SU-DHL-6 (cell line): ENCODE measurements at regions not wholly inside any gene's neighbourhood (a gene's known extent, or its start where the extent isn't known, plus 50 kb on each side); places are given as distances from the start of the nearest gene placed in this dataset.

Source experiments
- H2AFZ ChIP-seq: fragments of 200-600 bp; sonication (generic); 2 replicates; pipeline ENCODE4 v1.6.1; 2014; ENCODE audit warnings: low read depth, mild to moderate bottlenecking, moderate library complexity, mixed read lengths, antibody characterized with exemption, low read length; ENCODE audit not compliant: severe bottlenecking
- H3F3A ChIP-seq: fragments of 200-600 bp; shearing (Covaris generic); 2 replicates; pipeline ENCODE4 v1.6.0; 2016; ENCODE audit warnings: antibody characterized with exemption, mild to moderate bottlenecking; ENCODE audit not compliant: insufficient read depth
- H3K27ac ChIP-seq: fragments of 200-600 bp; sonication (generic); 2 replicates; pipeline ENCODE4 v1.5.1; 2016; ENCODE audit warnings: low read depth, mild to moderate bottlenecking, low read length, moderate library complexity, mixed read lengths
- H3K27me3 ChIP-seq: fragments of 200-600 bp; sonication (generic), shearing (Covaris generic); 2 replicates; pipeline ENCODE4 v1.6.0; 2014; ENCODE audit warnings: mild to moderate bottlenecking, low read length
- H3K36me3 ChIP-seq: fragments of 200-600 bp; sonication (generic); 2 replicates; pipeline ENCODE4 v1.6.1; 2014; ENCODE audit warnings: mild to moderate bottlenecking, low read length, mixed read lengths
- H3K4me2 ChIP-seq: fragments of 300-600, 200-600 bp; shearing (Covaris generic), sonication (generic); 2 replicates; pipeline ENCODE4 v1.6.0; 2014; ENCODE audit warnings: low read length, low read depth, mild to moderate bottlenecking; ENCODE audit not compliant: poor library complexity, severe bottlenecking
- H3K4me3 ChIP-seq: fragments of 200-600 bp; sonication (generic); 2 replicates; pipeline ENCODE4 v1.5.1; 2014; ENCODE audit warnings: antibody characterized with exemption, low read length, mild to moderate bottlenecking, mixed read lengths; ENCODE audit not compliant: insufficient read depth, poor library complexity, severe bottlenecking
- H3K79me2 ChIP-seq: fragments of 200-600 bp; sonication (generic); 2 replicates; pipeline ENCODE4 v1.6.1; 2014; ENCODE audit warnings: mild to moderate bottlenecking, low read length, moderate library complexity; ENCODE audit not compliant: insufficient read depth
- H3K9ac ChIP-seq: fragments of 200-600 bp; sonication (generic); 2 replicates; pipeline ENCODE4 v1.7.0; 2014; ENCODE audit warnings: mild to moderate bottlenecking, low read length
- H3K9me2 ChIP-seq: fragments of 200-600 bp; sonication (generic); replicated peaks from 2 replicates; pipeline ENCODE4 v1.6.1; 2014; ENCODE audit warnings: low read length; ENCODE audit not compliant: insufficient read depth
- H3K9me3 ChIP-seq: fragments of 200-600 bp; sonication (generic); 2 replicates; pipeline ENCODE4 v1.6.1; 2014; ENCODE audit warnings: low read length, mixed read lengths; ENCODE audit not compliant: insufficient read depth
- H4K20me1 ChIP-seq: fragments of 200-600 bp; sonication (generic); 2 replicates; pipeline ENCODE4 v1.6.1; 2014; ENCODE audit warnings: low read depth, mild to moderate bottlenecking, antibody characterized with exemption, low read length, moderate library complexity, mixed read lengths
- CTCF ChIP-seq: fragments of 200-600 bp; sonication (generic); IDR thresholded peaks from one replicate; pipeline ENCODE4 v1.5.1; 2017; ENCODE audit warnings: antibody characterized with exemption, mild to moderate bottlenecking, low read length, moderate library complexity; ENCODE audit not compliant: insufficient read depth, poor library complexity, severe bottlenecking
- EZH2phosphoT487 ChIP-seq: fragments of 200-600 bp; sonication (generic), shearing (Covaris generic); conservative IDR thresholded peaks from 2 replicates; pipeline ENCODE4 v1.6.1; 2018; ENCODE audit warnings: mild to moderate bottlenecking, antibody characterized with exemption, low read length, moderate library complexity, mixed read lengths

GRCh38 chr14:44742202-44742601, 219.5 kb downstream of the KLHL28 start:
- Histone ChIP-seq H3K9me2 (no peaks in the 10 kb centered on the region), H3K4me3 (no peak overlapping the region), H3K79me2 (no peaks in the 10 kb centered on the region), H2AFZ (no peak overlapping the region), H4K20me1 (no peaks in the 10 kb centered on the region), H3K4me2 (no peak overlapping the region), H3F3A (no peaks in the 10 kb centered on the region), H3K27me3 (no peaks in the 10 kb centered on the region), H3K9me3 (no peaks in the 10 kb centered on the region), H3K36me3 (no peaks in the 10 kb centered on the region), H3K27ac (no peak overlapping the region), H3K9ac (no peak overlapping the region)
- TF ChIP-seq CTCF: no peak
- no peak for TF ChIP-seq EZH2phosphoT487

GRCh38 chr14:44741431-44741830, 220.3 kb downstream of the KLHL28 start:
- no peak overlapping the region for H3K9ac ChIP-seq
- no peak overlapping the region for H2AFZ ChIP-seq
- no peak overlapping the region for H3K4me3 ChIP-seq
- H3K36me3 ChIP-seq: no peaks in the 10 kb centered on the region
- H3K79me2 ChIP-seq: no peaks in the 10 kb centered on the region
- no peaks in the 10 kb centered on the region for H3F3A ChIP-seq
- TF ChIP-seq EZH2phosphoT487 (no peak), CTCF (no peak)
- H3K27me3 ChIP-seq: no peaks in the 10 kb centered on the region
- no peak overlapping the region for H3K27ac ChIP-seq
- H3K9me3 ChIP-seq: no peaks in the 10 kb centered on the region
- H3K4me2 ChIP-seq: no peak overlapping the region
- H3K9me2 ChIP-seq: no peaks in the 10 kb centered on the region
- no peaks in the 10 kb centered on the region for H4K20me1 ChIP-seq

DNA sequence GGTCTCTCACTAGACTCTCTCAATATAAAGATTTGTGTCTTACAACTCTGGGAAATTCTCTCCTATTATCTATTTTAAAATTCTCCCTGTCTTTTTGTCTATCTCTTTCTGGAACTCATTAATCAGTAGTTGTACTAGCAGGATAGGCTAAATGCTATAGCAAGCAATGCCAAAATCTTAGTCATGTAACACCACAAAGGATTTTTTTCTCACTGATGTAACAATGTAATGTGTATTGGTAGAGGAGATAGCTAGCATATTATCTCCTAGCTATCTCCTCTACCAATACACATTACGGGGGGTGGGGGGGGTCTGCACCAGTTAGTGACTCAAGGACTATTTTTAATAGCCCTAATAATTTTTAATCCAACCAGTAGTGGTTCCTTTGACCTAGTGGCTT, 225.4 kb downstream of the KLHL28 start:
- Histone ChIP-seq H3K4me2 (no peak overlapping the region), H3K4me3 (no peak overlapping the region), H3K9me3 (no peaks in the 10 kb centered on the region), H3K27me3 (no peaks in the 10 kb centered on the region), H2AFZ (no peak overlapping the region), H3K36me3 (no peaks in the 10 kb centered on the region), H3K79me2 (no peaks in the 10 kb centered on the region), H4K20me1 (no peaks in the 10 kb centered on the region), H3K9ac (no peak overlapping the region), H3K27ac (no peak overlapping the region), H3K9me2 (no peaks in the 10 kb centered on the region), H3F3A (no peaks in the 10 kb centered on the region)
- no peak for TF ChIP-seq EZH2phosphoT487
- no peak for TF ChIP-seq CTCF

- H3F3A ChIP-seq: no peaks in the 10 kb centered on the region
- no peak overlapping the region for H3K9ac ChIP-seq
- H3K27me3 ChIP-seq: no peaks in the 10 kb centered on the region
- TF ChIP-seq CTCF (no peak), EZH2phosphoT487 (no peak)
- no peaks in the 10 kb centered on the region for H3K9me3 ChIP-seq
- no peaks in the 10 kb centered on the region for H3K79me2 ChIP-seq
- no peak overlapping the region for H3K4me2 ChIP-seq
- H4K20me1 ChIP-seq: no peaks in the 10 kb centered on the region
- no peak overlapping the region for H2AFZ ChIP-seq
- no peaks in the 10 kb centered on the region for H3K9me2 ChIP-seq
- no peak overlapping the region for H3K27ac ChIP-seq
- H3K4me3 ChIP-seq: no peak overlapping the region
- no peaks in the 10 kb centered on the region for H3K36me3 ChIP-seq
Measured at GRCh38 chr14:44732144-44732543, 225.1 kb upstream of the FSCB start.
